ENCODE measurements at regions not wholly inside any gene's neighbourhood (a gene's known extent, or its start where the extent isn't known, plus 50 kb on each side); places are given as distances from the start of the nearest gene placed in this dataset.
"Not testable (repeated sequence)": the region's sequence is repeated elsewhere in the genome, so short reads cannot be mapped to it uniquely, and the experiment has no call there.

GRCh38 chr17:63070031-63070430 is 104.0 kb downstream of the TANC2 start:
- intact Hi-C loops (cut with DNase I): no loop called here
- DNase-seq (ENCODE audit: low spot score): no peak

DNA sequence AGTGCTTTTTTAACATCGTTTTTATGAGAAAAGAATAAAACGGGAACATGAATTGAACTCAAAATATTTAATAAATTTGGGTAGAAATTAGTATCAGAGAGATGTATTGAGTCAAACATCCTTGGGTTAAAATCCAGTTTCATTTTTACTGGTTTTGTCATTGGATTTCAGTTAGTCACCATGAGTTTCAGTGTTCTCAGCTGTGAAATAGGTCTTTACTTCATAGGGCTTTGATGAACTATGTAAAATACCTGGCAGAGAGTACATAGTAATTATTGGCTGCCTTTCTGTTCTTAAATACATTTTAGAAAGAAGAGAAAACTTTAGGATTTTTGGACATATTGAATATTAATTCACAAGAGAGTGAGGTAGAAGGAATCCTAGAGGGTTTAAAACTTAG is 105.8 kb downstream of the TANC2 start:
- DNase-seq (ENCODE audit: low spot score): no peak
- intact Hi-C loops (cut with DNase I): no loop called here

DNA sequence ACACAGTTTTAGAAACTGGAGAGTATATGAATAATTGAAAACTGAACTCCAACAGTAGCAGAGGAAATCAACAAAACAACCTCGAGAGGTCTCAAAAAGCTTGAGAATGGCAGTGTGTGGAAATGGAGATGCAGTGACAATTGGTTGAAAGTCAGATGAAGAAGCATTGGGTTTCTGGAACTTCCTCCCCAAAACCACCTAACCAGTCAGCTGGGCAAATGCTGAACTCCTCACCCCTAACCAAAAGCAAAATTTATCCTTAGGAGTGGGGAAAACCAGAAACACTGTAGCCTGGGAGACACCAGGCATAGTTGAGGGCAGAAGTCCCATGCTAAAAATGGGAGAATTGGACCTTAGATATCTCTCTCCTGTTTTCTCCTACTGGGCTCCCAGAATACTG is 109.9 kb downstream of the TANC2 start:
- DNase-seq (ENCODE audit: low spot score): no peak
- intact Hi-C loops (cut with DNase I): no loop called here

DNA sequence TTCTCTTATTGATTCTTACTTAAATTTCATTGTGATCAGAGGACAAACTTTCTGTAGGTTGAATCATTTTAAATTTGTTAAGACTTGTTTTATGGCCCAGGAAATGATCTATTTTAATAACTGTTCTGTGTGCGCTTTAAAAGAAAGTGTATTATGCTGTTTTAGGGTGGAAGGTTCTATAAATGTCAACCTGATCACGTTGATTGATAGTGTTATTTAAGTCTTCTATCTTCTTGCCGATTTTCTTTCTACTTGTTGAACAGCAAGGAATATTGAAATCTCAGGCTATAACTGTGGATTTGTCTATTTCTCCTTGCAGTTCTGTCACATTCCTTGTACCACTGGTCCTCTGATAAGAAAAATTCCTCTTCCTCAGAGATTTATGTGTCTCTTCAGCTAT is 112.7 kb downstream of the TANC2 start:
- no peak for DNase-seq (ENCODE audit: low spot score)
- intact Hi-C loops (cut with DNase I): no loop called here

GRCh38 chr17:63082273-63082861 is 116.3 kb downstream of the TANC2 start:
- intact Hi-C loops (cut with DNase I): no loop called here

DNA sequence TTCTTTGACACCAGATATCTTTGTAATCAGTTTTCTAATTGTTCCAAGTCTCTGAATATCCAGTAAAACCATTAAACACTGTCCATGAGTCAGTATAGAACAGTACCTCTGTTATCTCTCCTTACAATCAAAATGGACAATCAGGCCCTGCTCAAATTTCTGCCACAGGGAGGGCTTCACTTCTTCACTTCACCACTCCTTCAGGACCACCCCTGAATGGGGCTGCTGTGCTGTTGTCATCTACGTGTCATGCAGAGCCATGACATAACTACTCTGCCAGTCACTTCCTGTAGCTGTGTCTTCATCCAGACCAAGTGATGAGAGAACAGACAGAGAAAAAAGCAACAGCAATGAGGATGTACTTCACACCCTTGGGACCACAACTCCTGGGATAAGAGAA is 116.9 kb downstream of the TANC2 start:
- intact Hi-C loops (cut with DNase I): no loop called here
- DNase-seq (ENCODE audit: low spot score): no peak

More at GRCh38 chr17:63082273-63082861, 116.3 kb downstream of the TANC2 start:
- no peak for DNase-seq (ENCODE audit: low spot score)

GRCh38 chr17:63086483-63087185 is 120.6 kb downstream of the TANC2 start:
- intact Hi-C loops (cut with DNase I): no loop called here
- DNase-seq (ENCODE audit: low spot score): no peak

DNA sequence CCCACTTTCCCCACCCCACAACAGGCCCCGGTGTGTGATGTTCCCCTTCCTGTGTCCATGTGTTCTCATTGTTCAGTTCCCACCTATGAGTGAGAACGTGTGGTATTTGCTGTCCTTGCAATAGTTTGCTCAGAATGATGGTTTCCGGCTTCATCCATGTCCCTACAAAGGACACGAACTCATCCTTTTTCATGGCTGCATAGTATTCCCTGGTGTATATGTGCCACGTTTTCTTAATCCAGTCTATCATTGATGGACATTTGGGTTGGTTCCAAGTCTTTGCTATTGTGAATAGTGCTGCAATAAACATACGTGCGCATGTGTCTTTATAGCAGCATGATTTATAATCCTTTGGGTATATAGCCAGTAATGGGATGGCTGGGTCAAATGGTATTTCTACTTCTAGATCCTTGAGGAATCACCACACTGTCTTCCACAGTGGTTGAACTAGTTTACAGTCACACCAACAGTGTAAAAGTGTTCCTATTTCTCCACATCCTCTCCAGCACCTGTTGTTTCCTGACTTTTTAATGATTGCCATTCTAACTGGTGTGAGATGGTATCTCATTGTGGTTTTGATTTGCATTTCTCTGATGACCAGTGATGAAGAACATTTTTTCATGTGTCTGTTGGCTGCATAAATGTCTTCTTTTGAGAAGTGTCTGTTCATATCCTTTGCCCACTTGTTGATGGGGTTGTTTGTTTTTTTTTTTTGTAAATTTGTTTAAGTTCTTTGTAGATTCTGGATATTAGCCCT is 124.5 kb downstream of the TANC2 start:
- DNase-seq (ENCODE audit: low spot score); intact Hi-C loops (cut with DNase I): not testable (repeated sequence)

DNA sequence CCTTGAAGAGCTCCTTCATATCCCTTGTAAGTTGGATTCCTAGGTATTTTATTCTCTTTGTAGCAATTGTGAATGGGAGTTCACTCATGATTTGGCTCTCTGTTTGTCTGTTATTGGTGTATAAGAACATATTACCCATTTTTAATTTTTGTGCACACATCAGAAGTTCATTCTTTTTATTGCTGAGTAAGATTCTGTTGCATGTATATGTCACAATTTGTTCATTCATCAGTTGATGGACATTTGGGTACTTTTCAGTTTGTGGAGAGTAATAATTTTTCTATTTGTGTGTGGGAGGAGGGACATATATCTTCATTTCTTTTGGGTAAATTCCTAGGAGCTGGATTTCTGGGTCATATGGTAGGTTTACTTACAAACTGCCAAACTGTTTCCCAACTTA is 125.9 kb downstream of the TANC2 start:
- intact Hi-C loops (cut with DNase I); DNase-seq (ENCODE audit: low spot score): not testable (repeated sequence)

- intact Hi-C loops (cut with DNase I): no loop called here
- no peak for DNase-seq (ENCODE audit: low spot score)
Observed at GRCh38 chr17:63094631-63095030, 128.6 kb downstream of the TANC2 start.

DNA sequence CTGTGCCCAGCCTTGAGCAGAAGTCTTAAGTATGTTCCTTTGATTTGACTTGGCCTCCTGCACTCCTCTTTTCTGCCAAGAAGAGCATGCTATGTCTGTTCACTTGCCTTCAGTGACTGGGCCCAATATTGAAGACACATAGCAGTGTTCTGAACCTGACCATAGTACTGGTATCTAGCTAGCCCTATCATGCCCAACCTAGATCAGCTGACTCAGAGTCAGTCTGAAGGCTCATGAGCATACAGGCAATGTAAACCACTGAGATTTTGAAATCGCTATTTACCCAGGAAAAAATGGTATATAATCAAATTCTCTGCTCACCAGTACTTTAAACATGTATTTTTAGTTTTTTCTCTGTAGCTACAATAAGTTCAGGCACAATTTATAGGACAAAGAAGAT is 129.4 kb downstream of the TANC2 start:
- intact Hi-C loops (cut with DNase I): no loop called here
- DNase-seq (ENCODE audit: low spot score): no peak

GRCh38 chr17:63095879-63096278 is 129.8 kb downstream of the TANC2 start:
- intact Hi-C loops (cut with DNase I): no loop called here
- no peak for DNase-seq (ENCODE audit: low spot score)

DNA sequence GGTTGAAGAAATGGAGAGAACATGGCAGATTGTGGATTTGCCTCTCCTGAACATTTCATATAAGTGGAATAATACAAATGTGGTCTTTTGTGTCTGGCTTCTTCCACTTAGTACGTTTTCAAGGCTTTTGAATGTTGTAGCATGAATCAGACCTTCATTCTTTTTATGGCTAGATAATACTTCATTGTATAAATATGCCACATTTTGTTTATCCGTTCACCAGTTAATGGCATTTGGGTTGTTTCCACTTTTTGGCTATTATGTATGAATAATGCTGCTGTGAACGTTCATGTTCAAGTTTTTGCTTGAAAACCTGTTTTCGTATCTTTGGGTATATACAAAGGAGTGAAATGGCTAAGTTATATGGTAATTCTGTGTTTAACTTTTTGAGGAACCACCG is 130.4 kb downstream of the TANC2 start:
- no peak for DNase-seq (ENCODE audit: low spot score)
- intact Hi-C loops (cut with DNase I): no loop called here

DNA sequence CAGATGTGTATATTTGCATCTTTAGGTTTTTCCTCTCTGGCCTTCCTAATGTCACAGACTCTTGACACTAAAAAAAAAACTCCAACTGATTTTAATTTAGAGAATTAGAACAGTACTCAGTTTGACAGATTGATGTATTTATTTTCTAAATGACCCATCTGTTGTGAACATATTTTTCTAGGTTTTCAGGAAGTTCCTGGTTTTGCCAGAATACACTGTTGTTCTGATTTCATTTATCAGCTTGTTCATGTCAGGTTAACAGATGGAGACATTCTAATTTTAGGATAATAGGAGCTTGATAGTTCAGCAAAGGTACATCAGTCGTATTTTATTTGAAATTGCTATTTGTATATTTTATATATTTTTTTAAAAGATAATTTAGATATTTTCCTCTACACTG is 133.4 kb downstream of the TANC2 start:
- DNase-seq (ENCODE audit: low spot score): no peak
- intact Hi-C loops (cut with DNase I): no loop called here

GRCh38 chr17:63102034-63102433 is 136.0 kb downstream of the TANC2 start:
- intact Hi-C loops (cut with DNase I): no loop called here
- no peak for DNase-seq (ENCODE audit: low spot score)

DNA sequence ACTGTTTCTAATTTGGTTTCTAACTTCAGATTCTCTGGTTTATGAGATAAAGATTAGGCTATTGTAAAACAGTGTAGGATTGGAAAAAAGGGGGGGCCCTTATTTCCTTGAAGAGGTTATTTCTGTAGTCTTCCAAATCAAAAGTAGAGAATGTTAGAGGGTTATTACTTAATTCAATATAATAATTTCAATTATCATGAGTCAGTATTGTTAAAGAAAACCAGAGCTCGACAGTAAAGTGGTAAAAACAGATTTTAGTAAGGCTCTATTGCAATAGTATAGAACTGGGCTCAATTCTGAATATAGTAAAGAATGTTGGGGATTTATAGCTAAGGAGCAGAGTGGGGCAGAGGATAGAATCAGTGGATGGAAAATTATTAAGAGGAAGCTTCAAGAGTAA is 140.0 kb downstream of the TANC2 start:
- no peak for DNase-seq (ENCODE audit: low spot score)
- intact Hi-C loops (cut with DNase I): no loop called here

DNA sequence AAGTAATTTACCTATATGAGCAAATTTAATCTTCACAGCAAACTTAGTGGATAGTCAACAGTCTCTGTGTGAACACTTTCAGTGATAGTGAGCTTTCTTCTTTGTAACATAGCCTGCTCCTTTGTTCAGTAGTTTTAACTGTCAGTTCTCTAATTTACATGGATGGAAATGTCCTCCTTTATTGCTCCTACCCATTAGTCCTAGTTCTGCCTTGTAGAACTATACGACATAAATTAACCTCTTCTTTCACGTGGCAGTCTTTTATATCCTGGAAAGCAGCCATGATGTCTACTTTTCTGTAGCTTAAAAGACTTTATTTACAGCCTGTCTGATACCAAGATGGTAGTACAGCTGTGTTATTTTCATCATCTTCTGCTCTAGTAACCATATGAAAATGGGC is 143.6 kb downstream of the TANC2 start:
- no peak for DNase-seq (ENCODE audit: low spot score)
- intact Hi-C loops (cut with DNase I): no loop called here

DNA sequence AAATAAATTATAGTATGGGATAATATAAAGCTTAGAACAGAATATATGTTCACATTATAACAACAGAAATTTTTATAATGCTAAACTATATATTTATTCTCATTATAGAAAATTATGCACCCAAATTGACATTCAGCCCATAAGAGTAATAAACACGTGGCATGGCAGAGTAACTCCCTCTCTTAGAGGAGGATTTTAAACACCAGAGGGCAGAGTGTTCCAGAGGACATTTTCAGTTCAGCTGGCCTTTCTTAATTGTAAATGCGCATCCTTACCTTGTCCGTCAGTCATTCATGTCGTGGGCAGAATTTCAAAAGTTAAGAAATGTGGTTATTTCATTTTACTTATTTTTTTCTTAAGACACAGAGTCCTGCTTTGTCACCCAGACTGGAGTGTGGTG is 147.1 kb downstream of the TANC2 start:
- intact Hi-C loops (cut with DNase I): no loop called here
- no peak for DNase-seq (ENCODE audit: low spot score)

- intact Hi-C loops (cut with DNase I): no loop called here
- DNase-seq (ENCODE audit: low spot score): no peak
Observed at GRCh38 chr17:63116228-63116627, 150.2 kb downstream of the TANC2 start.

- intact Hi-C loops (cut with DNase I): no loop called here
- no peak for DNase-seq (ENCODE audit: low spot score)
Observed at GRCh38 chr17:63116967-63117830, 151.2 kb downstream of the TANC2 start.
